Occipital lobe (tissue), 1 donor: ENCODE measurements at regions not wholly inside any gene's neighbourhood (a gene's known extent, or its start where the extent isn't known, plus 50 kb on each side); places are given as distances from the start of the nearest gene placed in this dataset.
"Not testable (repeated sequence)": the region's sequence is repeated elsewhere in the genome, so short reads cannot be mapped to it uniquely, and the experiment has no call there.

Experiments used
- DNase-seq: peaks from one replicate; lab custom pipeline; 2025; lab: John Stamatoyannopoulos, UW

GRCh38 chr7:55743454-55743717 is 119.2 kb downstream of the SEPTIN14 start:
- DNase-seq: not testable (repeated sequence)

DNA sequence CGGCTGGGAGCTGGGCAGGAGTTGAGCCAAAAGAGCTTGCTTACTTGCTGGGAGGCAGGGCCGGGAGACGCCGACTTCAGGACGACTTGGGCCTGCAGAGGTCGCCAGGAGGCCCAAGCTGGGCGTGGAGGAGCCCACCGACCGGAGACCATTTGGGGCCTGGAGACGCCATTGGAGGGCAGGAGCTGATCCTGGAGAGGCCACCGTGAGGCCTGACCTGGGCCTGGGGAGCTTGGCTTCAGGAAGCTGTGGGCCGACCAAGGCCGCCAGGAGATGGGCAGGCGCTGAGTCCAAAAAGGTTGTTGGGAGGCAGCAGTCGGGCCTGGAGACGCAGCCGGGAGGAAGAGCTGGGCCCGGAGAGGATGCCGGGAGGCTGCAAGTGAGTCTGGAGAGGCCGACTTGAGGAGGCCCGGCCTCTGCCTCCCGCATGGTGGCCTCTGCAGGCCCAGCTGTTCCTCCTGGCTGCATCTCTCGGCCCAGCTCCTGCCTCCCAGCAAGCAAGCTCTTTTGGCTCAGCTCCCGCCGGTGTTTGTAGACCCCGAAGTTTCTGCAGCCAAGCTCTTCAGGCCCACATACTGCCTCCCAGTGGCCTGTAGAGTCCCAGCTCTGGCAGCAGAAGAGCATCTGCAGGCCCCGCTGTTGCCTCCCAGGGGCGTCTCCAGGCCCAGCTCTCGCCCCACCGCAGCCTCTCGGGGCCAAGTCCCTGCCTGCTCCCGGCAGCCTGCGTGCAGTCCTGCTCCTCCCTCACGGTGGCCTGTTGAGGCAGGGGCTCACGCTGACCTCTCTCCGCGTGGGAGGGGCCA is 119.7 kb downstream of the SEPTIN14 start:
- DNase-seq: not testable (repeated sequence)

DNA sequence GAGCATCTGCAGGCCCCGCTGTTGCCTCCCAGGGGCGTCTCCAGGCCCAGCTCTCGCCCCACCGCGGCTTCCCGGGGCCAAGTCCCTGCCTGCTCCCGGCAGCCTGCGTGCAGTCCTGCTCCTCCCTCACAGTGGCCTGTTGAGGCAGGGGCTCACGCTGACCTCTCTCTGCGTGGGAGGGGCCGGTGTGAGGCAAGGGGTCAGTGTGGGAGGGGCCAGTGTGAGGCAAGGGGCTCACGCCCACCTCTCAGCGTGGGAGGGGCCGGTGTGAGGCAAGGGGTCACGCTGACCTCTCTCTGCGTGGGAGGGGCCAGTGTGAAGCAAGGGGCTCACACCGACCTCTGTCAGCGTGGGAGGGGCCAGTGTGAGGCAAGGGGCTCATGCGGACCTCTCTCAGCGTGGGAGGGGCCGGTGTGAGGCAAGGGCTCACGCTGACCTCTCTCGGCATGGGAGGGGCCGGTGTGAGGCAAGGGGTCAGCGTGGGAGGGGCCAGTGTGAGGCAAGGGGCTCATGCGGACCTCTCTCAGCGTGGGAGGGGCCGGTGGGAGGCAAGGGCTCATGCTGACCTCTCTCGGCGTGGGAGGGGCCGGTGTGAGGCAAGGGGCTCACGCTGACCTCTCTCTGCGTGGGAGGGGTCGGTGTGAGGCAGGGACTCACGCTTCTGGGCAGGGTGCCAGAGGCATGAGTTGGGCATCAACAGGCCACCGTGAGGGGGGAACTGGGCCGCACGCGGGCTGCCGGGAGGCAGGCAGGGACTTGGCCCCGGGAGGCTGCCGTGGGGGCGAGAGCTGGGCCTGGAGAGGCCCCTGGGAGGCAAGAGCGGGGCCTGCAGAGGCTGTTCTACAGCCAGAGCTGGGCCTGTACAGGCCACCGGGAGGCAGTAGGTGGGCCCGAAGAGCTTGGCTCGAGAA is 120.6 kb downstream of the SEPTIN14 start:
- DNase-seq: not testable (repeated sequence)

DNA sequence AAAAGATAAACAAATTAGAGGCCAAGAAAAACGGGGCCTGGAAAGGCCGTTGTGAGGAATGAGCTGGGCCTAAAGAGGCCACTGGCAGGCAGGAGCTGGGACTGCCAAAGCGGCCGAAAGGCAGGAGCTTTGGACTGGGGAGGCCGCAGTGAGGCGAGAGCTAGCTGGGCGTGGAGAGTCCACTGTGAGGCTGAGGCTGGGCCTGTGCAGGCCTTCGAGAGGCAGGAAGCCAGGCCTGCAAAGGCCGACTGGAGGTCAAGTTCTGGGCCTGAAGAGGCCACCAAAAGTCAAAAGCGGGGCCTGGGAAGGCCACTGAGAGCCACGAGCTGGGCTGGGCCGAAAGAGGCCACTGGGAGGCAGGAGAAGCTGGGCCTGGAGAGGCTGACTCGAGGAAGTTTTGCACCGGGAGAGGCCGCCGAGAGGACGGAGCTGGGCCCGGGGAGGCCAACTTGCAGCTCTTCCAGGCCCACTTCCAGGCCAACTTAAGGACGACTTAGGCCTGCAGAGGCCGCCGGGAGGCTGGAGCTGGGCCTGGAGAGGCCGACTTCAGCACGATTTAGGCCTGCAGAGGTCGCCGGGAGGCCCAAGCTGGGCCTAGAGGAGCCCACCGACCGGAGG is 121.8 kb downstream of the SEPTIN14 start:
- DNase-seq: not testable (repeated sequence)

- not testable (repeated sequence) for DNase-seq
These were observed 122.5 kb downstream of the SEPTIN14 start for GRCh38 chr7:55740053-55740452.

- not testable (repeated sequence) for DNase-seq
These were observed 125.8 kb downstream of the SEPTIN14 start for GRCh38 chr7:55736641-55737221.

GRCh38 chr7:55733241-55734140 is 129.1 kb downstream of the SEPTIN14 start:
- no peak for DNase-seq

- DNase-seq: no peak
These were observed 130.6 kb downstream of the SEPTIN14 start for GRCh38 chr7:55731931-55732330.

GRCh38 chr7:55730197-55730596 is 132.4 kb downstream of the SEPTIN14 start:
- DNase-seq: no peak

GRCh38 chr7:55723621-55723941 is 139.0 kb downstream of the SEPTIN14 start:
- no peak for DNase-seq

- DNase-seq: not testable (repeated sequence)
These were observed 139.5 kb downstream of the SEPTIN14 start for GRCh38 chr7:55722874-55723620.

DNA sequence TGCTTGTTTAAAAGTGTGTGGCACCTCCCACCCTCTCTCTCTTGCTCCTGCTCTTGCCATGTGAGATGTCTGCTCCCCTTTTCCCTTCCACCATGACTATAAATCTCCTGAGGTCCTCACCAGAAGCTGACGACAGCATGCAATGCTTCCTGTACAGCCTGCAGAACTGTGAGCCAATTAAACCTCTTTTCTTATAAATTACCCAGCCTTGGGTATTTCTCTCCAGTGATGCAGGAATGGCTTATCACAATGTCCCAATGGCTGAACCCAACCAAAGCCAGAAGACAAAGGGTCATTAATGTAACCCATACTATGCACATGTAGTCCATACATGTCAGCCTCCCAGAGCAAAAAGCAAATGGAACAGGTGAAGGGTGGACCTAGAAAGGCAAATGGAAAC is 141.5 kb downstream of the SEPTIN14 start:
- not testable (repeated sequence) for DNase-seq

GRCh38 chr7:55715247-55715867 is 143.1 kb upstream of the VOPP1 start:
- DNase-seq: not testable (repeated sequence)

DNA sequence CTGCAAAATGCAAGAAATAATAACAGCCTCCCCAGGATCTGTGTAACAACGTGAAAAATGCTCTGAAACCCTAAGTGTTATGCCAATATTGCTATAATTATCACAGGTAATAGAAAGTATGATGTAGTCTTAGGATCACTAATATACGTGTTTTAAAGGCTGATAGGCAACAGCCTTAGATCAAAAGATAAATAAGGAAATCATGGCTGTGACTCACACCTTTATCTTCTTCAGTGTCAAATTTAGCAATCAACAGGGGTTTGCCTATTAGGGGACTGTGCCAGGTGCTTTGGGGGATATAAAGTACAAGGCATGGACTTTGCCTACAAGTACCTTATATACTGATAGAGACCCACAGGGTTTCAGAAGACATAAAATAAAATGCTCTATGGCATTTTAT is 142.1 kb upstream of the VOPP1 start:
- not testable (repeated sequence) for DNase-seq

DNA sequence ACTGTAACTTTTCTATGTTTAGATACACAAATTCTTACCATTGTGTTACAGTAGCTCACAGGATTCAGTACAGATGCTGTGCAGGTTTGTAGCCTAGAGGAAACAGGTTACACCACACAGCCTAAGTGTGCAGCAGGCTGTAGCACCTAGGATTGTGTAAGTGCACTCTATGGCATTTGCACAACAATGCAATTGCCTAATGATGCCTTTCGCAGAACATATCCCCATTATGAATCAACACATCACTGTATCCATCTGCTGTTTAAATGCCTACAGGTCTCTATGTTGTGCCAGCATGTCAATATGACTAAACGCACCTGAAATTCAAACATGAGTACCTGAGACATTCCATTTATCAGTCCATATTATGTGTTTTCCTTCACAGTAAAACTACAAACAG is 138.0 kb upstream of the VOPP1 start:
- not testable (repeated sequence) for DNase-seq

- not testable (repeated sequence) for DNase-seq
These were observed 135.7 kb upstream of the VOPP1 start for GRCh38 chr7:55708028-55708427.

GRCh38 chr7:55707410-55707809 is 135.1 kb upstream of the VOPP1 start:
- DNase-seq: not testable (repeated sequence)

DNA sequence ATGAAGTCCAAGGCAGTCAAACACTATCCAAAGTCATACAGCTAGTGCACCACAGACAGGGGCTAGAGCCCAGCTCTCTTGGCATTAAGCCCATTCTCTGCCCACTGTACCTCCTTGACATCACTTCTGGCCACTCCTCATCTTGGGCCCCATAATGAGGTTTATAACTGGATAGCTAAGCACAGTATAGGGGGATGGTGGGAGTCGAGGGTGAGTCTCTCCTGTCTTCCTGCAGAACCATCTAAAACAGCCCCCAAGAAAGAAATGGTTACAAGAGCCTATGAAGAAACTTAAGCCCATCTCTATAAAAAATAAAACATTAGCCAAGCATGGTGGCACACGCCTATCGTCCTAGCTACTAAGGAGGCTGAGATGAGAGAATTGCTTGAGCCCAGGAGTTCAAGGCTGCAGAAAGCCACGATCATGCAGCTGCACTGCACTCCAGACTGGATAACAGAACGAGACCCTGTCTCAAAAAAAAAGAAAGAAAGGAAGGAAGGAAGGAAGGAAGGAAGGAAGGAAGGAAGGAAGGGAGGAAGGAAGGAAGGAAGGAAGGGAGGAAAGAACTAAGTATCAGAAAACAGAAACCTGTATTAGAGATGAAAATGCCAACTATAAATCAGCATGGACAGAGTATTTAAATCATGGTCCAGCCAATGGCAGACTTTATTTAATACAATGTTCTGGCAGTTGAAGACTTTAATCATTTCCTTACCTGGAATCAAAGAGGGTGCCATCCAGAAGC is 134.3 kb upstream of the VOPP1 start:
- not testable (repeated sequence) for DNase-seq
